ENCODE measurements at regions not wholly inside any gene's neighbourhood (a gene's known extent, or its start where the extent isn't known, plus 50 kb on each side); places are given as distances from the start of the nearest gene placed in this dataset.

- H3K4me3 ChIP-seq, result no peak overlapping the region
- no peak overlapping the region for H3K27ac ChIP-seq
- H3K36me3 ChIP-seq, result no peaks in the 10 kb centered on the region
- no peaks in the 10 kb centered on the region for H3K9me3 ChIP-seq
- no peaks in the 10 kb centered on the region for H3K27me3 ChIP-seq
- no peaks in the 10 kb centered on the region for H3K4me1 ChIP-seq
- no peak for DNase-seq
- intact Hi-C loops (cut with DNase I), result no loop called here
- TF ChIP-seq POLR2A (IDR thresholded peaks at IDR 0.05), result no peak
- 68 to 80% methylated on average over 1 of the region's 1 CpG for WGBS, 2 donors
These were observed 82.8 kb upstream of the CTSO start for GRCh38 chr4:156036496-156036895.

DNA sequence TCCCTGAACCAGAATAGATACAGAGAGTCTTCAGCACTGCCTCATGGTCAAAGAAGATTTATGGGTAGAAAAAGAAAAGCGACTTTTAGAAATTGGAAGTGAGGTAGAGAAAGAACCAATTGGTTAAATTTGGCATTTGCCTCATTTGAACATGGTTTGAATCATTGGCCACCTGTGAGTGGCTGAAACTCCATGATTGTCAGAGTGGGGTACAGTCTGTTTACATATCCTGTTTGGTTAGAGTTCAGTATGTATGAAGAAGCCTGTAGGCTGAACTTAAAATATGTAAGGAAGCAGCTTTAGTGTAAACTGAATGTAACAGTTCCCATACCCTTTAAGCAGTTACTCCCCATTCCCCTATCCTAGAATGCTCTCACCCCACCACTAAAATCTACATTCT is 76.0 kb upstream of the CTSO start:
- DNase-seq, result no peak
- H3K27me3 ChIP-seq, result no peaks in the 10 kb centered on the region
- WGBS, 2 donors, result 88 to 92% methylated on average over 1 of the region's 1 CpG
- H3K36me3 ChIP-seq, result no peaks in the 10 kb centered on the region
- no peak overlapping the region for H3K4me3 ChIP-seq
- H3K9me3 ChIP-seq, result no peaks in the 10 kb centered on the region
- no peak overlapping the region for H3K27ac ChIP-seq
- TF ChIP-seq POLR2A (IDR thresholded peaks at IDR 0.05) (no peak), POLR2AphosphoS5 (IDR thresholded peaks at IDR 0.05) (no peak), EP300 (IDR thresholded peaks at IDR 0.05) (no peak), CTCF (IDR thresholded peaks at IDR 0.05) (no peak)
- no peaks in the 10 kb centered on the region for H3K4me1 ChIP-seq
- intact Hi-C loops (cut with DNase I), result no loop called here

- intact Hi-C loops (cut with DNase I), result no loop called here
- no peak overlapping the region for H3K4me3 ChIP-seq
- no peak overlapping the region for H3K27ac ChIP-seq
- H3K36me3 ChIP-seq, result no peaks in the 10 kb centered on the region
- H3K4me1 ChIP-seq, result no peaks in the 10 kb centered on the region
- no peak for TF ChIP-seq CTCF (IDR thresholded peaks at IDR 0.05)
- TF ChIP-seq POLR2A (IDR thresholded peaks at IDR 0.05), result no peak
- H3K27me3 ChIP-seq, result no peaks in the 10 kb centered on the region
- DNase-seq, result no peak
- no peaks in the 10 kb centered on the region for H3K9me3 ChIP-seq
- 85 to 86% methylated on average over 6 of the region's 6 CpGs for whole genome bisulfite sequencing, 2 donors
These were observed 67.6 kb upstream of the CTSO start for GRCh38 chr4:156021298-156021697.

DNA sequence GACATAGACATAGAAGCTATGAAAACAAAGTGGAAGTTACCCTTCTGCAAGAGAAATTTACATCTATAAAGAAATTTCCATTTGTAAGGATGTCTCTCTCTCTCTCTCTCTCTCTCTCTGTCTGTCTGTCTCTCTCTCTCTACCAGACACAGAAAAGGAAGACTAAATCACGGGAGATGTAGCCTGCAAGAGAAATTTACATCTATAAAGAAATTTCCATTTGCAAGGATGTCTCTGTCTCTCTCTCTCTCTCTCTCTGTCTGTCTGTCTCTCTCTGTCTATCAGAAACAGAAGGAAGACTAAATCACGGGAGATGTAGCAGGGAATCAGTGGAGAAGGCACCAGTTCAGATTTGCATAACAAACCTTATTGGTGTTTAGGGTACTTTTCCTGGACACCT is 65.6 kb upstream of the CTSO start:
- 36 to 40% methylated on average over 2 of the region's 2 CpGs for WGBS, 2 donors
- DNase-seq, result no peak
- intact Hi-C loops (cut with DNase I), result no loop called here
- TF ChIP-seq CTCF (IDR thresholded peaks at IDR 0.05), result no peak
- no peak for TF ChIP-seq POLR2AphosphoS5 (IDR thresholded peaks at IDR 0.05)
- TF ChIP-seq EP300 (IDR thresholded peaks at IDR 0.05), result no peak
- TF ChIP-seq POLR2A (IDR thresholded peaks at IDR 0.05), result no peak
- H3K27me3 ChIP-seq, result no peaks in the 10 kb centered on the region
- H3K4me3 ChIP-seq, result no peak overlapping the region
- H3K9me3 ChIP-seq, result no peaks in the 10 kb centered on the region
- H3K4me1 ChIP-seq, result no peaks in the 10 kb centered on the region
- H3K27ac ChIP-seq, result no peak overlapping the region
- H3K36me3 ChIP-seq, result no peaks in the 10 kb centered on the region

DNA sequence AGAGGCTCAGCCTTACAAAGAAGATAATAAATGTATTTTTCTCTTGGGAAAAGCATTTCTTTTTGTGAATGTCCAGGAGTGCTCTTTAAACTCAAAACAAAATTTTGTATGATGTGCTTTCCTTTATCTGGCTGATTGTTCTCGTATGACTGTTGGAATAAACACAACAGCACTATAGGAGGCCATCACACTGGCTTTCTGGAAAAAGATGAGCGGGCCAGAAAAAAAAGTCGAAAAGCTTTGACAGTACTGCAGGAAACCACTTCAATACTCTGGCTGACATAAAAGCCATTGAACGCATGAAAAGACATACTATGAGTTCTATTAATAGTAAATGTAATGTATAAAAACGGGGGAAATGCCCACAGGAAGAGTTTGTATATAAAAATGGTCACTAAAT is 64.7 kb upstream of the CTSO start:
- Histone ChIP-seq H3K4me1 (no peaks in the 10 kb centered on the region), H3K9me3 (no peaks in the 10 kb centered on the region), H3K27me3 (no peaks in the 10 kb centered on the region), H3K27ac (no peak overlapping the region), H3K4me3 (no peak overlapping the region), H3K36me3 (no peaks in the 10 kb centered on the region)
- no peak for DNase-seq
- TF ChIP-seq EP300 (IDR thresholded peaks at IDR 0.05), result no peak
- TF ChIP-seq CTCF (IDR thresholded peaks at IDR 0.05), result no peak
- no peak for TF ChIP-seq POLR2AphosphoS5 (IDR thresholded peaks at IDR 0.05)
- TF ChIP-seq POLR2A (IDR thresholded peaks at IDR 0.05), result no peak
- WGBS, 2 donors, result 47 to 58% methylated on average over 5 of the region's 5 CpGs
- intact Hi-C loops (cut with DNase I), result no loop called here

Measured in sigmoid colon (tissue), 6 donors.